ENCODE measurements at regions not wholly inside any gene's neighbourhood (a gene's known extent, or its start where the extent isn't known, plus 50 kb on each side); places are given as distances from the start of the nearest gene placed in this dataset.

- TF ChIP-seq CTCF (conservative IDR thresholded peaks at IDR 0.05; ENCODE audit: low read depth, low read length) = no peak
- no peak for TF ChIP-seq USF2 (IDR thresholded peaks at IDR 0.05; ENCODE audit: low read depth, low read length)
- no peak for TF ChIP-seq ELK1 (IDR thresholded peaks at IDR 0.05; ENCODE audit: borderline replicate concordance, low read depth, low read length)
- TF ChIP-seq MAFK (IDR thresholded peaks at IDR 0.05; ENCODE audit: low read depth, low read length) = no peak
- TF ChIP-seq MAZ (IDR thresholded peaks at IDR 0.05; ENCODE audit: borderline replicate concordance, low read depth, low read length) = no peak
- no peak for TF ChIP-seq RCOR1 (IDR thresholded peaks at IDR 0.05; ENCODE audit: insufficient replicate concordance, low read length)
- TF ChIP-seq CHD1 (IDR thresholded peaks at IDR 0.05; ENCODE audit: low read depth, low read length) = no peak
- no peak for TF ChIP-seq SMC3 (IDR thresholded peaks at IDR 0.05; ENCODE audit: low read depth, low read length)
- TF ChIP-seq FOS (IDR thresholded peaks at IDR 0.05; ENCODE audit: low read depth, low read length) = no peak
- no peak for TF ChIP-seq POLR2A (IDR thresholded peaks at IDR 0.05; ENCODE audit: low read depth, low read length)
- no peak for TF ChIP-seq NFE2L2 (IDR thresholded peaks at IDR 0.05; ENCODE audit: low read depth, low read length)
- no peak for TF ChIP-seq CEBPB (IDR thresholded peaks at IDR 0.05; ENCODE audit: low read depth, low read length)
- TF ChIP-seq RFX5 (IDR thresholded peaks at IDR 0.05; ENCODE audit: low read depth, low read length) = no peak
- TF ChIP-seq BHLHE40 (IDR thresholded peaks at IDR 0.05; ENCODE audit: low read depth, low read length) = no peak
- TF ChIP-seq RAD21 (IDR thresholded peaks at IDR 0.05; ENCODE audit: low read length) = no peak
- TF ChIP-seq MXI1 (IDR thresholded peaks at IDR 0.05; ENCODE audit: borderline replicate concordance, low read depth, low read length) = no peak
- H3K4ac ChIP-seq (ENCODE audit: low read depth, low read length) = no peak overlapping the region
- CTCF ChIA-PET = no interaction called here
These were observed 142.0 kb upstream of the FAT3 start for GRCh38 chr11:92082652-92083051.

More at GRCh38 chr11:92082652-92083051, 142.0 kb upstream of the FAT3 start:
- Histone ChIP-seq H3K9me3 (ENCODE audit: control insufficient read depth, insufficient read depth, low read length) (peaks cover under 1% of the 10 kb centered on the region; the same call in 1 of the 2 replicates), H2BK120ac (ENCODE audit: low read depth, low read length) (no peak overlapping the region), H3K9me1 (ENCODE audit: insufficient read depth, low read length) (no peaks in the 10 kb centered on the region), H3K56ac (ENCODE audit: extremely low read depth, insufficient read depth, low read length) (no peak overlapping the region), H3K79me1 (ENCODE audit: low read depth in 1 of 2, low read length in 2 of 2) (no peaks in the 10 kb centered on the region), H3K4me2 (ENCODE audit: low read depth, low read length) (no peak overlapping the region), H2AK9ac (replicated peaks; ENCODE audit: low read depth, low read length, poor library complexity) (no peak overlapping the region), H4K20me1 (ENCODE audit: insufficient read depth, low read length) (no peaks in the 10 kb centered on the region), H2BK5ac (ENCODE audit: low read depth, low read length, poor library complexity, severe bottlenecking) (no peak overlapping the region), H2BK20ac (ENCODE audit: low read depth, low read length) (no peak overlapping the region), H3K4me1 (ENCODE audit: control insufficient read depth, insufficient read depth, low read length) (no peaks in the 10 kb centered on the region), H3K27me3 (ENCODE audit: control insufficient read depth, insufficient read depth, low read length) (no peaks in the 10 kb centered on the region), H2BK15ac (ENCODE audit: low read depth, low read length) (no peak overlapping the region), H2AFZ (replicated peaks; ENCODE audit: low read length, poor library complexity) (no peak overlapping the region), H4K5ac (ENCODE audit: low read depth, low read length) (no peak overlapping the region), H4K91ac (ENCODE audit: insufficient read depth, low read depth, low read length) (no peak overlapping the region), H3K27ac (ENCODE audit: insufficient read depth, low read length) (no peak overlapping the region), H3K4me3 (ENCODE audit: insufficient read depth, low read depth, low read length) (no peak overlapping the region), H4K8ac (ENCODE audit: low read depth in 2 of 2, low read length in 2 of 2) (no peak overlapping the region), H3K36me3 (ENCODE audit: control insufficient read depth, insufficient read depth, low read length) (no peaks in the 10 kb centered on the region), H3K18ac (ENCODE audit: low read depth, low read length) (no peak overlapping the region), H2AK5ac (ENCODE audit: low read depth, low read length) (no peak overlapping the region), H3K9ac (ENCODE audit: low read depth, low read length) (no peak overlapping the region), H3K14ac (replicated peaks; ENCODE audit: low read depth, low read length) (no peak overlapping the region), H3K23ac (ENCODE audit: low read depth, low read length) (no peak overlapping the region)
- intact Hi-C loops (cut with micrococcal nuclease) = no loop called here
- POLR2A ChIA-PET (ENCODE audit: unreplicated experiment) = no interaction called here
- dilution Hi-C loops (cut with HindIII; ENCODE audit: low sequenced_read_pairs, unreplicated experiment) = no loop called here
- ATAC-seq (ENCODE audit: low read depth) = no peak
- no peak for DNase-seq
- in situ Hi-C loops (cut with MboI; ENCODE audit: low sequenced_read_pairs) = no loop called here
- BruUV-seq (replicated peaks) = no TSS peak

All from IMR-90 (cell line).